HUDEP-2 (cell line): ENCODE measurements at regions not wholly inside any gene's neighbourhood (a gene's known extent, or its start where the extent isn't known, plus 50 kb on each side); places are given as distances from the start of the nearest gene placed in this dataset.
A peak's percentile ranks its signal among the peaks of the same experiment; 100 is the strongest.
"Not testable (repeated sequence)": the region's sequence is repeated elsewhere in the genome, so short reads cannot be mapped to it uniquely, and the experiment has no call there.

Source experiments
- DNase-seq, 76 experiments: peaks; one replicate each; lab custom pipeline; 2025; ENCODE audit not compliant: unreplicated experiment in 76 of 76; lab: John Stamatoyannopoulos, UW

GRCh38 chrX:137858106-137858505 is 292.2 kb downstream of the ZIC3 start:
- DNase-seq: no peak

- DNase-seq: no peak
Measured at GRCh38 chrX:137878401-137878800, 312.5 kb downstream of the ZIC3 start.

GRCh38 chrX:137882960-137883359 is 317.0 kb downstream of the ZIC3 start:
- DNase-seq: no peak

- DNase-seq: not testable (repeated sequence)
Measured at GRCh38 chrX:137884813-137885212, 318.9 kb downstream of the ZIC3 start.

GRCh38 chrX:137891431-137891830 is 325.5 kb downstream of the ZIC3 start:
- no peak for DNase-seq

GRCh38 chrX:137896123-137896522 is 330.2 kb downstream of the ZIC3 start:
- no peak for DNase-seq

GRCh38 chrX:137915466-137915865 is 349.5 kb downstream of the ZIC3 start:
- peak in 3 of 76 experiments; percentile 0 to 7 (median 6) for DNase-seq

- peak in 74 of 76 experiments; percentile 1 to 81 (median 42) for DNase-seq
Measured at GRCh38 chrX:137916090-137916746, 350.3 kb downstream of the ZIC3 start.

GRCh38 chrX:137926090-137926489 is 360.2 kb downstream of the ZIC3 start:
- peak in 27 of 76 experiments; percentile 0 to 23 (median 1) for DNase-seq

- no peak for DNase-seq
Measured at GRCh38 chrX:137929951-137930350, 364.0 kb downstream of the ZIC3 start.

GRCh38 chrX:137930533-137930932 is 364.6 kb downstream of the ZIC3 start:
- no peak for DNase-seq

GRCh38 chrX:137934214-137934613 is 368.3 kb downstream of the ZIC3 start:
- not testable (repeated sequence) for DNase-seq

GRCh38 chrX:137934887-137935286 is 369.0 kb downstream of the ZIC3 start:
- not testable (repeated sequence) for DNase-seq

- no peak for DNase-seq
Measured at GRCh38 chrX:137945470-137945869, 379.5 kb downstream of the ZIC3 start.

- DNase-seq: no peak
Measured at GRCh38 chrX:137969191-137969590, 403.3 kb downstream of the ZIC3 start.

- DNase-seq: no peak
Measured at GRCh38 chrX:137982472-137983172, 416.7 kb downstream of the ZIC3 start.

- DNase-seq: no peak
Measured at GRCh38 chrX:137988470-137988869, 422.5 kb downstream of the ZIC3 start.

GRCh38 chrX:137998619-137999018 is 432.7 kb downstream of the ZIC3 start:
- no peak for DNase-seq

- no peak for DNase-seq
Measured at GRCh38 chrX:137999071-137999470, 433.1 kb downstream of the ZIC3 start.

GRCh38 chrX:137999552-137999951 is 433.6 kb downstream of the ZIC3 start:
- DNase-seq: no peak

GRCh38 chrX:138001226-138001625 is 435.3 kb downstream of the ZIC3 start:
- no peak for DNase-seq

GRCh38 chrX:138006180-138006579 is 440.3 kb downstream of the ZIC3 start:
- no peak for DNase-seq
